ENCODE measurements at regions not wholly inside any gene's neighbourhood (a gene's known extent, or its start where the extent isn't known, plus 50 kb on each side); places are given as distances from the start of the nearest gene placed in this dataset.

DNA sequence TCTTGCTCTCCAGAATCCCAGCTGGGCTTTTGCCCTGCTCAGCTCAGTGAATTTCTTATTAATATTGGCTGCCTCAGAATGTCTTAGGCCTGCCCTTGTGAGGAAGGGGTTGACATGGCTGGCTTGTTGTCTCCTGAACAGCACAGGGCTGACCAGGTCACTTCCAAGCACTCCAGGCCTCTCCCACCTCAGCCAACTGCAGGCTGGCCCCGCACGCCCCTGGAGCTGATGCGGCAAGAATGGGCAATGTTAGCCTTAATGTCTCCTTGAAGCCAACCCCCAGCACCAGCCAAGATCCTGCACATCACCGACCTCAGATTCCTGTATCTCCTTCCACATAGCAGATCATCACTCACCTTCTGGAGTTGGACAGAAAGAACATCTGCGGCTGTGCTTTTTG is 598.6 kb downstream of the AJAP1 start:
- Histone ChIP-seq H3K79me2 (ENCODE audit: control insufficient read depth, insufficient read depth, low read length) (no peaks in the 10 kb centered on the region), H3K36me3 (replicated peaks in 1 of 2; ENCODE audit: control extremely low read depth in 1 of 2, control insufficient read depth in 1 of 2, extremely low read depth in 1 of 2, insufficient read depth in 2 of 2, low read length in 1 of 2) (no peaks in the 10 kb centered on the region), H3K27me3 (replicated peaks in 1 of 4; ENCODE audit: control extremely low read depth in 1 of 4, control insufficient read depth in 3 of 4, insufficient read depth in 4 of 4, low read length in 3 of 4) (no peaks in the 10 kb centered on the region), H3K4me3 (ENCODE audit: control extremely low read depth in 1 of 5, extremely low read depth in 1 of 5, insufficient read depth in 1 of 5, low read depth in 2 of 5, low read length in 4 of 5) (no peak overlapping the region), H3K9me3 (ENCODE audit: control extremely low read depth in 1 of 3, control insufficient read depth in 2 of 3, insufficient read depth in 1 of 3, low read length in 2 of 3) (peaks cover 0 to 7% (median 0%) of the 10 kb centered on the region in 3 donors), H3K9ac (ENCODE audit: low read length) (no peak overlapping the region), H4K20me1 (ENCODE audit: control insufficient read depth, insufficient read depth, low read length, poor library complexity, severe bottlenecking) (no peaks in the 10 kb centered on the region), H3K4me1 (ENCODE audit: control insufficient read depth in 2 of 2, insufficient read depth in 2 of 2, low read length in 2 of 2) (no peaks in the 10 kb centered on the region), H3K27ac (ENCODE audit: low read length in 2 of 2) (no peak overlapping the region), H3K4me2 (replicated peaks; ENCODE audit: low read depth, low read length, poor library complexity, severe bottlenecking) (no peak overlapping the region), H2AFZ (ENCODE audit: insufficient read depth, low read depth, low read length, poor library complexity, severe bottlenecking) (no peak overlapping the region)
- intact Hi-C loops (cut with micrococcal nuclease), result no loop called here
- DNase-seq (no peak), ATAC-seq (ENCODE audit: low read depth) (no peak)
- Mint-ChIP-seq H3K27me3 (peaks cover 3% of the 10 kb centered on the region), H3K4me1 (no peaks in the 10 kb centered on the region), H3K4me3 (no peak overlapping the region), H3K9me3 (ENCODE audit: insufficient read depth) (no peaks in the 10 kb centered on the region), H3K27ac (no peak overlapping the region)
- no peak for TF ChIP-seq EZH2 (IDR thresholded peaks at IDR 0.05; ENCODE audit: borderline replicate concordance, insufficient read depth, low read depth, low read length, poor library complexity, severe bottlenecking)
- TF ChIP-seq, protein P1, sequence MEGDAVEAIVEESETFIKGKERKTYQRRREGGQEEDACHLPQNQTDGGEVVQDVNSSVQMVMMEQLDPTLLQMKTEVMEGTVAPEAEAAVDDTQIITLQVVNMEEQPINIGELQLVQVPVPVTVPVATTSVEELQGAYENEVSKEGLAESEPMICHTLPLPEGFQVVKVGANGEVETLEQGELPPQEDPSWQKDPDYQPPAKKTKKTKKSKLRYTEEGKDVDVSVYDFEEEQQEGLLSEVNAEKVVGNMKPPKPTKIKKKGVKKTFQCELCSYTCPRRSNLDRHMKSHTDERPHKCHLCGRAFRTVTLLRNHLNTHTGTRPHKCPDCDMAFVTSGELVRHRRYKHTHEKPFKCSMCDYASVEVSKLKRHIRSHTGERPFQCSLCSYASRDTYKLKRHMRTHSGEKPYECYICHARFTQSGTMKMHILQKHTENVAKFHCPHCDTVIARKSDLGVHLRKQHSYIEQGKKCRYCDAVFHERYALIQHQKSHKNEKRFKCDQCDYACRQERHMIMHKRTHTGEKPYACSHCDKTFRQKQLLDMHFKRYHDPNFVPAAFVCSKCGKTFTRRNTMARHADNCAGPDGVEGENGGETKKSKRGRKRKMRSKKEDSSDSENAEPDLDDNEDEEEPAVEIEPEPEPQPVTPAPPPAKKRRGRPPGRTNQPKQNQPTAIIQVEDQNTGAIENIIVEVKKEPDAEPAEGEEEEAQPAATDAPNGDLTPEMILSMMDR (IDR thresholded peaks at IDR 0.05), result no peak
- 91% methylated on average over 4 of the region's 5 CpGs for WGBS (ENCODE audit: insufficient coverage)
- CTCF ChIA-PET, result no interaction called here
- POLR2A ChIA-PET, result no interaction called here

- no peak for DNase-seq
- Mint-ChIP-seq H3K4me3 (no peak overlapping the region), H3K27ac (no peak overlapping the region), H3K9me3 (ENCODE audit: insufficient read depth) (no peaks in the 10 kb centered on the region), H3K27me3 (peaks cover 5% of the 10 kb centered on the region), H3K4me1 (no peaks in the 10 kb centered on the region)
- Histone ChIP-seq H3K4me1 (ENCODE audit: control insufficient read depth in 2 of 2, insufficient read depth in 2 of 2, low read length in 2 of 2) (no peaks in the 10 kb centered on the region), H2AFZ (ENCODE audit: insufficient read depth, low read depth, low read length, poor library complexity, severe bottlenecking) (no peak overlapping the region), H3K4me3 (ENCODE audit: control extremely low read depth in 1 of 5, extremely low read depth in 1 of 5, insufficient read depth in 1 of 5, low read depth in 2 of 5, low read length in 4 of 5) (no peak overlapping the region), H3K36me3 (replicated peaks in 1 of 2; ENCODE audit: control extremely low read depth in 1 of 2, control insufficient read depth in 1 of 2, extremely low read depth in 1 of 2, insufficient read depth in 2 of 2, low read length in 1 of 2) (no peaks in the 10 kb centered on the region), H3K9me3 (ENCODE audit: control extremely low read depth in 1 of 3, control insufficient read depth in 2 of 3, insufficient read depth in 1 of 3, low read length in 2 of 3) (peaks cover 0 to 4% (median 0%) of the 10 kb centered on the region in 3 donors), H3K9ac (ENCODE audit: low read length) (no peak overlapping the region), H3K27ac (ENCODE audit: low read length in 2 of 2) (no peak overlapping the region), H4K20me1 (ENCODE audit: control insufficient read depth, insufficient read depth, low read length, poor library complexity, severe bottlenecking) (no peaks in the 10 kb centered on the region), H3K79me2 (ENCODE audit: control insufficient read depth, insufficient read depth, low read length) (no peaks in the 10 kb centered on the region), H3K27me3 (replicated peaks in 1 of 4; ENCODE audit: control extremely low read depth in 1 of 4, control insufficient read depth in 3 of 4, insufficient read depth in 4 of 4, low read length in 3 of 4) (no peaks in the 10 kb centered on the region), H3K4me2 (replicated peaks; ENCODE audit: low read depth, low read length, poor library complexity, severe bottlenecking) (no peak overlapping the region)
- CTCF ChIA-PET, result no interaction called here
- ATAC-seq (ENCODE audit: low read depth), result no peak
- intact Hi-C loops (cut with micrococcal nuclease), result no loop called here
- POLR2A ChIA-PET, result no interaction called here
- WGBS (ENCODE audit: insufficient coverage), result 46% methylated on average over 2 of the region's 2 CpGs
- no peak for TF ChIP-seq EZH2 (IDR thresholded peaks at IDR 0.05; ENCODE audit: borderline replicate concordance, insufficient read depth, low read depth, low read length, poor library complexity, severe bottlenecking)
- TF ChIP-seq, protein P1 (IDR thresholded peaks at IDR 0.05), result no peak
Measured at GRCh38 chr1:5250336-5250735, 595.9 kb downstream of the AJAP1 start.
